ENCODE measurements at regions not wholly inside any gene's neighbourhood (a gene's known extent, or its start where the extent isn't known, plus 50 kb on each side); places are given as distances from the start of the nearest gene placed in this dataset.

GRCh38 chr2:7719876-7720275 lies 802.7 kb downstream of the RNF144A start:
- no peak for TF ChIP-seq CTCF (IDR thresholded peaks at IDR 0.05)
- no peak for TF ChIP-seq POLR2A (IDR thresholded peaks at IDR 0.05)

All from adrenal gland (tissue), 5 donors.